Peyer's patch (tissue), 4 donors: ENCODE measurements at regions not wholly inside any gene's neighbourhood (a gene's known extent, or its start where the extent isn't known, plus 50 kb on each side); places are given as distances from the start of the nearest gene placed in this dataset.

Source experiments
- CTCF ChIP-seq, 6 experiments: fragments of 450-650 bp in 4 of 6; fragments of 200-600 bp in 2 of 6; sonication (generic) in 1 of 6; IDR thresholded peaks; one replicate each; pipeline ENCODE4 v1.5.1; 2017 to 2019; ENCODE audit warnings: antibody characterized with exemption in 6 of 6, mild to moderate bottlenecking in 3 of 6, moderate library complexity in 1 of 6
- POLR2A ChIP-seq, 2 donors: fragments of 450-650 bp; IDR thresholded peaks; one replicate each; pipeline ENCODE4 v1.5.1; 2017; ENCODE audit warnings: antibody characterized with exemption in 2 of 2, mild to moderate bottlenecking in 2 of 2, moderate library complexity in 2 of 2

- no peak for TF ChIP-seq CTCF (IDR thresholded peaks at IDR 0.05)
- TF ChIP-seq POLR2A (IDR thresholded peaks at IDR 0.05), result no peak
Observed at GRCh38 chr13:44757671-44758070, 181.5 kb upstream of the TSC22D1 start.
